GM18498 (cell line): ENCODE measurements at regions not wholly inside any gene's neighbourhood (a gene's known extent, or its start where the extent isn't known, plus 50 kb on each side); places are given as distances from the start of the nearest gene placed in this dataset.
A peak's percentile ranks its signal among the peaks of the same experiment; 100 is the strongest.
"Not testable (repeated sequence)": the region's sequence is repeated elsewhere in the genome, so short reads cannot be mapped to it uniquely, and the experiment has no call there.

Experiments
- ATAC-seq: cut with Tn5 transposase; IDR thresholded peaks from one replicate; pipeline ENCODE4 v1.9.1; 2021; ENCODE audit warnings: mild to moderate bottlenecking, moderate library complexity; ENCODE audit not compliant: unreplicated experiment

DNA sequence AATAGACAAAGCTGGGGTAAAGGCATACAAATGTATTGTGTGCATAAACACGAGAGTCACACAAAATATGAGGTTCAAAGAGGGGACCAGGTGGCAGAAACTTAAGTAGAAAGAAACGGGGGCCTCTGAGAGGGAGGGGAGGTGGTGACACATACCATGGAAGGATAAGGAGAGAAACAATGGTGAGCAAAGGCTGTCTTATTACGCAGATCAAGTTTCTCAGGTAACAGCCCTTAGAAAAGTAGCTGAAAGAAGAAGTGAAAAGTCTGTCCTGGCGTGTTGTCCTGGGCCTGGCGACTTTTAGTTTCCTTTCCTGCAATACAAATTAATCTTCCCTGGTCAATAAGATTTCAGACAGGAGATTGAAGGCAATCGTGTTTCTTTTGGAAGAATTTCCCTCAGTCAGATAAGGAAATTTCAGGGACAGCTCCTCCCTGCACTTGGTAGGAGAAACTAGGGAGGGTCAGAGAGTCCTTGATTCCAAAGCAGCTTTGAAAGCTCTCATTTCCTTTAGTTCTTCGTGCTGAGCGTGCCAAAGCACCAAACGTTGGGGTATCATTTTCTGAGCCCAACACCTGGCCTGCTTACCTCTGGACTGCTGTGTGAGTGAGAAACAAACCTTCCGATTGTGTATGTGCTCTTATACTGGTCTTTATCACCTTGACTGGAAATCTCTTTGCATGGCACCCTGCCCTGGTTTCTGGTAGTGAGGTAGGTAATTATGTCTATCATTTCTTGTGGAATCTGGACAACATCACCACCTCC lies 676.7 kb upstream of the LCORL start:
- ATAC-seq: no peak

DNA sequence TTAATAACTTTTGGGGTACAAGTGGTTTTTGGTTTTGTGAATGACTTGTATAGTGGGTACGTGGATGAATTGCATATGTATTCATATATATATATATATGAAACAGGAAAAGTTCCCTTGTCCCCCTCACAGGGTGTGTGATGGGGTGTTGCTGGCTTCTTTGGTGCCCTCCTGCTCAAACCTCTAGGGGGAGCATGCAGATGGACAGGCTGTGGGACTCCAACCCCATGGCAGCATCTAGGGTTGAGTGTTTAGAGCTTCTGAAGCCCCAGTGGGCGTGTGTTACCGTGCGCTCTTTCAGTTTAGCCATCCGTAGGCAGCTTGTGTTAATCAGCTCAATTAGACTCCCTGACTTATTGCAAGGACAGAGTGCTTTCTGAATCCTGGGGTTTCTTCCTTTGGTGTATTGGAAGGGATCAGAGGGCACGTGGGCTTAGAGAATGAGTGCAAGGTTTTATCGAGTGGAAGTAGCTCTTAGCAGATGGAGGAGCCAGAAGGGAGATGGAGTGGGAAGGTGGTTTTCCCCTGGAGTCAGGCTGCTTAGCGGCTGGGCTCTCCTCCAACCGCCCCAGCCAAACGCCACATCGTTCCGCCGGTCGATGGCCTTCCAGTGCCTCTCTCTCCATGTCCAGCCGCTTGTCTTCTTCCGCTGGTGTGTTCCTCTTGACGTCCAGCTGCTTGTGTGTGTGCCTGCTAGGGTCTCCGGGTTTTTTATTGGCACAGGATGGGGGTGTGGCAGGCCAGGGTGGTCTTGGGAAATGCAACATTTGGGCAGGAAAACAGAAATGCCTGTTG lies 674.4 kb upstream of the LCORL start:
- ATAC-seq: no peak

DNA sequence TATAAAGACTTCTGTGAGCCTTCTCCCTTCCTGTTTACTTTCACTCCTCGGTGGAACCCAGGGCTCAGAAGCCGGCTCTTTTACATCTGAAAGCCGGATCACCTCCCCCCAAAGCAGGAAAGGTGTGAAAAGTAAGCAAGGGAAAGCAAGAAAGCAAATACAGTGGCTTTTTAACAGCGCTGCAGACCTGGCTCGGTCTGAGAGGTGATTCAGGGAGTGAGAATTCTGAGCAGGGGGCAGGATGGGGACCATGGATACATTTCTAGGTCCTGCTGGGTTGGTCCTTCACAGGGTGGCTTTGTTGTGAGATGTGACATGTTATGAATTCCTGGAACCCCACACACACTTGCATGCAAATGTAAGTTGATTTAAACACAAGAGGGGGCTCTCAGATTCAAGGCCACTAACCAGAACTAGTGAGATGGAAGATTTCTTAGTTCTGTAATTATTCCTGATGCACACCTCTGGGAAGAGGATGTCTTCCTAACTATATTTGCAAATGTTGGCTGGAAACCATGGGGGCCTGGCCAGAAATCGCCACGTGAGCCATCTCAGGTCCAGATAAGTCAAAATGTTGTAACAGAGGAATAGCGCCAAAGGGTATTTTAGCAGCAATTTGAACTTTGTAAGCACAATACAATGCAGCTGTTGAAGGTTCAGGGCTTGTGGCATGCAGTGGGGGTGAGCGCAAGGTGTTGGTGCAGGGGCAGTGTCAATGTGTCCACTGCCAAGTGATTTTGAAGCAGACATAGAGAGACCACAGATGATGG lies 670.1 kb upstream of the LCORL start:
- ATAC-seq: no peak

DNA sequence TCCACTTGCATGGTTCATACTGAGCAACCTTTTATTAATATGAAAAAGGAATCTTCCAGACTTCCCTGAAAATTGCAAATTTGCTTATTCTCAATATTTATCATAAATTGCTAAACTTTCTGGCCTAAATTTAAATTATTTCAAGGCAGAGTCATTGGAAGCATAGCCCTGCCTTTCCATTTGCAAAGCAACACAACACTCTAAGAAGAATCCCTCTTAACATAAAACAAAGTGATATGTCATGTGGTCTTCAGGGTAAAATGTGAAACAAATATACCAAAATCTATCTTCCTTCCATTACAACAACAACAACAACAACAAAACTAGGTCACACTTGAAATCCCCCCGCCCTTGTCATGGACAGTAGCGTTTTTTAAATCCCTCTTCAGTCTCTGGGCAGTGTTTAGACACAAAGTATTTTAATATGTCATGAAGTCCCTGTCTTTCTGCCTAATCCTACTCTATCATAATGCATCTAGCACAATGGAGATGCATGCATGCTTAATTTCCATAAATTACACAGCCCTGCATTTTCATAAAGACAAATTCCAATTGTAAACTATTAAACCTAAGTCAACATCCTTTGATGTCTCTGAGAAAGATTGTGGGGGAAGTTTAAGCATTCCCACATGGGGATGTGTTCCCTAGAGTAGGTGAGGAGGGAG lies 668.9 kb upstream of the LCORL start:
- ATAC-seq: no peak

DNA sequence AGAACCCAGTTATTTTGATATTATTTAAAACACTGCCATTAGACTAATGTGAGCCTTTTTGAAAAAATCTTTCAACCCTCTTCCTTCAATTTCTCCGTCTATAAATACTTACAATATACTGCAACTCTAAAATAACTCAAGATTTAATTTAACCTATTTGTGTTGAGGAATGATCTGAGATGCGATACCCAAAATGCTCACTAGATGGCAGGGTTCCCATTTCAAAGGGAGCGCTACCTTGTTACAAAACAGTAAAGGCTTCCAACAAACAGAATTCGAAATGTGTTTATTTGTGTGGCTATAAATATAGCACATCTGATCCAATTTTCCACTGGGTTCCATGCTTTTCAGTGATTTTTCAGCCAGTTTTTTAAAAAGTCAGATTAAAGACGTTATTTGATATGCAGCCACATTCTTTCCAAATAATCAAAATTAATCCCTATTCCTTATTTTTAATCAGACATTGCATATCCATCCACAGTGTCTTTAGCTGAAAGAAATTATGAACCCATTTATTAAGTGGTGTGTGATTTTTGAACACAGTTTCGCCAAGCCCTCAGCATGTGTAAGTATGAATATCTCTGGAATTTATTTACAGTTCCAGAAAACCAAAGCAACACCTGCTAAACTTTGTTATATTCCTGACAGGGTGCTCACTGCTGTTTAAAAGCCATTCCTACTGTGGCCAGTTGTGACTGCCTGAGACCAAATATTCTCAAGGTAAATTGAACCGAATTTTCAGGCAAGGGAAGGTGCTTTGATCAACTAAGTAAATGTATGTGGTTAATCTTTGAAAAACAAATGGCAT lies 668.0 kb upstream of the LCORL start:
- peak; percentile 73 for ATAC-seq

DNA sequence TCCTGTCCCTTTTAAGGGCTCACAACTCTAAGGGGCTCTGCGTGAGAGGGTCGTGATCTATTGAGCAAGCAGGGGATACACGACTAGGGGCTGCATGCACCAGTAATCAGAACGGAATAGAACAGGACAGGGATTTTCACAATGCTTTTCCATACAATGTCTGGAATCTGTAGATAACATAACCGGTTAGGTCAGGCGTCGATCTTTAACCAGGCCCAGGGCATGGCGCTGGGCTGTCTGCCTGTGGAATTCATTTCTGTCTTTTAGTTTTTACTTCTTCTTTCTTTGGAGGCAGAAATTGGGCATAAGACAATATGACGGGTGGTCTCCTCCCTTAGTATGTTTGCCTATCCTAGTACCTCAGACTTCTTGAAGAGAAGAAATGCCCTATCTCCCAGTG lies 666.8 kb upstream of the LCORL start:
- ATAC-seq: not testable (repeated sequence)

DNA sequence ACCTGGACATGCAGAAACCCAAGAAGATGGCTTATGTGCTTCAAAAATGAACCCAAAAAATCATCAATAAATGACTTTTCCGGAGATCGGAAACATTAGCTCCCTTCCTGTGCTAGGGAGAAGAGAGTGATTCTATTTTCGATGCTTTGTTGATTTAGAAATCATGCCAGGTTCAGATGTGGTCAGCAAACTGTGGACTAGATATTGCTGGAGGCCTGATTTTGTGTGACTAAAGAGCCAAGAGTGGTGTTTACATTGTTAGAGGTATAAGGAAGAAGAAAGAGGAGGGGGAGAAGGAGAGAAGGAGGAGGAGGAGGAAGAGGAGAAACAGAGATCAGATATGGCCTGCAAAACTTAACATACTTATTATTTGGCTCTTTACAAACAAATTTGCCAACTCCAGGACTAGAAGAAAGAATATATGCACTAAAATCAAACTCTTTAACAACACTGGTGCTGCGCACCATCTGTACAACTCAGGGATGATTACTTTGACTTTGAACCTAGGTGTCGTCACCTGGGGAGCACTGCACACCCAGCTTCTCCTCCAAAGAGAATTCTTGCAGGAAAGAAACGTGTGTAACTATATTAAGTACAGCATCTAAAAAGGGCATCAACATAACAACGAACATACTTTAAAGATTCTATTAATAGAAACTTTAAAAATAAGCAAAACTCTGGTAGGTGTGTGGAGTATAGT lies 664.9 kb upstream of the LCORL start:
- ATAC-seq: no peak

DNA sequence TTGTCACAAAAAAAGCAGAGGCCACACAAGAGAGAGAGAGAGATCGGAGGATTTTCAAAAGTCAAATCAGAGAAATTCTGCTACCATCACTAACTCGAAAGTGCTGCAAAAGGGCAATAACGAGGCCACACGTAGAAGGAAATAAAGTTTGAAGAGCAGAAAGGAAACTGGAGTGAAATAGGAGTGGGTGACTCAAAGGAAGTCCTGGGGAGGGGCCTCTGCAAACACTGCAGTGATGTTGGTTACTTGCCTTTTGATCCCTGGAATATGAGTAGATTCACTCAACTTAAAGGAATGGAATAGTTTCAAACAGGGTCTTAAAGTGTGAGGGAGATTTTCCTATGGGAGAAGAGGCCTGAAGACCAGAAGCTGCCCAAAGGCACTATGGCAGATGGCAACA lies 663.4 kb upstream of the LCORL start:
- no peak for ATAC-seq

DNA sequence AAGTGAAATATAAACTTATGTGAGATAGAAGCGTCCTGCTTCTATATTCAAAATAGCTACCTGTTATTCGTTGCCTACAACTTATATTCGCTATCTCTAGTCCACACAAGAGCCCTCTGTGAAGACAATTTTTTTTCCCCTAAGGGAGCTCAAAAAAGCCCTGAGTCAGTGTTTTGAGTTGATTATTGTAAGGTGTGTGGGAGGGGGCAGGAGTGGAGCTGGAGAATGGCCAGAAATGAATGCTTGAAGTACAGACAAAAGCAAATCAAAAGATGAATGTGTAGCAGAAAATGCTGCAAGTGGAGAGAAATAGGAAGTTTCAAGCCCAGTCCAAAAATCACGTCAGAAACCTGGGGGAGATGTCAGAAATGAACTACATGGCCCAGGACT lies 655.0 kb upstream of the LCORL start:
- ATAC-seq: no peak

DNA sequence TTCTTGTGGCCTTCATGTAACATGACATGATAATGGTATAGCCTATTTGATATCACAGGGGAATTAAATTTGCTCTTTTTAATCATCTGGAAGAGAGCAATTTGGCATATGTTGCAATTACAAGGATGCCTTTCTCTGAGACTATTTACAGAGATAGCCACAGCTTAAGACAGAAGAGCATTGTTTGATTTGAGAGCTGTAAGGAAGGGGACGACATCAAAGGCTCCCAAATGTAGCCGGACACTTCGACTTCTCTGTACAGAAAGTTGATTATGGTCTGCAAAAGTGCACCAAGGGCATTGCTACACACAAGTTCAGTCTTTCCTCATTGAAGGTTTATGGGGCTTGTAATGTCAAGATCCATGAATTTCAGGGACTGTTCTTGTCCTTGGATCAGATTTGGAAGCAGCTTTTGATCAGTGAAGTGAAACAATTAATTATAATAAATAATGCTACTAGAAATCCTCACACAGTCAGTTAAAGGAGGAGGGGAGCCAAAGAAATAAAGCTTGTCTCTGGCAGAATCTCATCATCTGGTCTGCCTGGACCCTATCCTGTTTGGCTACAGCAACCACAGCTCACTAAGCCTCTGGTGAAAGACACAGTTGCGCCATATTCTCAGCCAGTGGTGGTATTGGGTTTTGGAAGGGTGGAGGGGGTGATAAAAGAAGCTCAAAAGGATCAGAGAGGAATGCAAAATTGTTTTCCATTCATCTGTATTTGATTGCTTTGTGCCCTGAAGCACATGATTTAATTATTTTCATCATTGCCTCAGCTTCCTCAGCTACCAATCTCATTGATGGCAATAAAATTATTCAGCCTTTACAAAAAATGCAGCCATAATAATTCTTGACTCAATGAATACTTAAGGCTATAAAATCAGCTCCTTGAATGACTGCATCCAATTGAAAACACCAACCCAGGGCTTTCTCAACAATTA lies 654.3 kb upstream of the LCORL start:
- ATAC-seq: no peak

DNA sequence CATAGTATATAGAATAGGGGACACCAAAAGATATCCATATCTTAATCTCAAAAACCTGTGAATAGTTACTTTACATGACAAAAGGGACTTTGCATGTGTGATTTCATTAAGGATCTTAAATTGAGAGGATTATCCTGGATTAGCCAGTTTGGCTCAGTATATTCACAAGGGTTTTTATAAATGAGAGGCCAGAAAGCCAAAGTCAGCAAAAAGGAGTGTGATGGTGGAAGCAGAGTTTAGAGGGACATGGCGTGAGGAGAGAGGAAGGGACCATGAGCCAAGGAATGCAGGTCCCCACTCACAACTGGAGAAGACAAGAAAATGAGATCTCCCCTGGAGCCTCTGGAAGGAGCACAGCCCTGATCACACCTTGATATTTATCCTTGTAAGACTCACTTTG lies 648.5 kb upstream of the LCORL start:
- no peak for ATAC-seq

DNA sequence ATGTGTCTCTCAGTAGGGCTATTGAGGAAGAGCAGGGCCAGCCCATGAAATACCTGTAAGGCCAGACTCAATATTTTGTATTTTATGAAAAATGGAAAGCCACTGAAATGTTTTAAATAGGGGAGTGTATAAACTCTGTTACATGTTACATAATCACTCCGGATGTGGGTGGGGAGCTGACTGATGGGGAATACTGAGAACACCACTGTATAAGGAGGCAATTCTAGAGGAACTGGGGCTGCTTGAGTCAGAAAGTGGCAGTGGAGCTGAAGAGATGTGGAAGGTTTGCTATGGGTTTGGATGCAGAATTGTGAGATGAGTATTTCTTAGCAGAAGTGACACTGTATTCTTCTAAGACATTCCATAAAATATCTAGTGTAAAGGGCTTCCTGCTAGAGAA lies 647.8 kb upstream of the LCORL start:
- no peak for ATAC-seq

DNA sequence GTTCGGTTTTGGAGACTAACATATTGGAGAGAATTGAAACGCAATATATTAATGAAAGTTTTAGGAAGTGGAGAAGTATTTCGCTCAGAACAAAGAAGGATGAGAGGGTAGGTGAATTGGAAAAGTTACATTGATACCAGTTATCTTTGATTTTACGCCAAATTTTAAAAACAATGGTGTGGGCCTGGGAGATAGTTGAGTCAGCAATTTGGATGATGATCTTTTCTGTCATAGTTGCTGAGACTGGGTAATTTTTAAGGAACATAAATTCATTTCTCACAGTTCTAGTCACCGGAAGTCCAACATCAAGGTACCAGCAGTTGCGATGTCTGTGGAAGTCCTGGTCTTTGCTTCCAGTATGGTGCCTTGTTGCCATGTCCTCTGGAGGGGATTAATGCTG lies 644.8 kb upstream of the LCORL start:
- no peak for ATAC-seq

DNA sequence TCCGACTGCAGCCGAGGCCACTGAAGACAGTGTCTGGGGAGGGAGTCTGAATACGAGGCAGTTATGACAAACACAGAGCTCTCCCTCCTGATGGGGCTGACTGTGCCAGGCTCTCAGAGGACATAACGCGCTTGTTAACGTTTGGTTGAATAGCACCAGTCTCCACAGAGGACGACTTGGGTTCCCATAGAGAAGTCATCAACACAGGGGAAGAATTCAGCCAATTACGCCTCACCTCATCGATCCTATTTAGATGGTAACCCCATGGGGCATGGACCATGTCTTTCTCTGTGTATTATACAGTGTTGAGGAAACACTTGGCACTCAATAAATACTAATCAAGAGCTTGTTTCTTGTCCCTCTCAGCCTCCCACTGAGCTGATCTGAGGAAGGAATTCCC lies 642.6 kb upstream of the LCORL start:
- ATAC-seq: no peak

DNA sequence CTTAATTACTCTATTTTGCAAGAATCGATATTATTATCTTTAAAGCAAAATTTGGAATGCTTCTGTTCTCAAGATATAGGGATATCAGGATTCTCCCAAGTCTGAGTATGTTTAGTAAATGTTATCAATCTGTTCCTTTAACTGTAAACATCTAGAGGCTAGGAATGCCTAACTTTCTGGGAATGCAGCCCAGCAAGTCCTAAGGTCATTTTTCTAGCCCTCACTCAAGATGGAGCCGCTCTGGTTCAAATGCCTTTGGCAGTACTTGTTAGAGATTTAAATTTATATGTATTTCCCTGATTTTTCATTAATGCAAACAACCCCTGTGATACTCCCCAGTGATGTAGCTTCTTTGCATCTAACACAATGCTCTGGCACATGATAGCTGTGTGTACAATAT lies 623.8 kb upstream of the LCORL start:
- no peak for ATAC-seq

DNA sequence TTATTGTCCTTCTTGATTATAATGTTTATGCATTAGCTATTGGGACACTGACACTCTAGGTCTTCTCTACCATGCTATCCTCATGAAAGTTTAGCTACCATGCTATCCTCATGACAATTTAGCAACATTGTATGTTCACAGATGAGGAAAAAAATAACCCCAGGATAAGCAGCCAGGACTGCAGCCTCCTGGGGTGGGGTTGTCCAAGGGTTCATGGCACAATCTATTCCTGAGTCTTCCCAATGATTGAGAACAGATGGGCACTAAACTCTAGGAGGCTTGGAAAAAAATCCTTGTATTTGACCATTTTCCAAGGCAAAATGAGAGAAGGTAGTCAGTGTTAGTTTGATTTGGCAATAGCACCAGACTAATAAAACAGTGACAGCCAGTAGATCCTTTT lies 619.8 kb upstream of the LCORL start:
- no peak for ATAC-seq

DNA sequence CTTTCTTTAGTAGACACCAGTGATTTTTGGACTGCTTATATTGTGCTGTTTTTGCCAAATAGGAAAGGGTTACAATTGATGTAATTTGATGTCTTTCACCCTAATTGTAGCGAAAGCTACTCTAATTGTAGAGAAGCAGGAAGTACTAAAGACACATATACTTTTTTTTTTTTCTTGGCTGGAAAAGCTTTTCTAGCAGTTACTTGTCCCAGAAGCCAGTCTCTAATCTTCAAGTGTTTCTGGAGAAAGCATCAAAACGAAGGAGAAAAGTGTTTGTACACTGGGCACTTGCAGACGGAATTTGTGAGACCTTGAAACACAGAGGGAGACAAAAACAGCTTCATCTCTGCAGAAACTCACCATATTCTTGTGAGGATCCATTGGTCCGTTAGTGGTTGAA lies 616.5 kb upstream of the LCORL start:
- ATAC-seq: no peak

DNA sequence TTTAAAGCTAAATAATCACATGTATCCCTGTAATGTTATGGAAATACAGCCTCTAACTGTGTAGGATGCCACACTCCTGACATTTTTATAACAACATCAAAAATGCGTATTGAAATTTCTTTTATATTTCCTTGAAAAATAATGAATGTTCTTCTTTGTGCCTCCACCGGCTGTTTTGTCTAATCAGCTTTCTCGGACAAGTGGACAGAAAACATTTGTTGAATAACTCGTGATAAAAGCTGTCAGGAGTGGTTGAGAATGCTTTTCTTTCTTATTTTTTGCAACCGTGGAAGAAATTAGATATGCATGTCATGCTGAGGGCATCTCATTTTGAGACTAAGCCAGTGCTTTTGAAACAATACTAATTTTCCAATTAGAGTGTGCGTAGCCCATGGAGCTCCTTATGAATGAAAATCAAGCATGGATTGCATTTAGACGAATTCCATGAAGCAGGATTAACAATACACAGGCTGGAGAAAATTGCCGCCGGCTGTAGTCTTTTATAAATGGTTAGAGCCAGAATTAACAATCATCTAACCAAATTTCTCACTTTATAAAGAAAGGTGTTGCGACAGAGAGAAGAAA lies 614.5 kb upstream of the LCORL start:
- no peak for ATAC-seq
